ENCODE measurements at regions not wholly inside any gene's neighbourhood (a gene's known extent, or its start where the extent isn't known, plus 50 kb on each side); places are given as distances from the start of the nearest gene placed in this dataset.

- TF ChIP-seq CTCF (IDR thresholded peaks at IDR 0.05) (no peak), POLR2A (IDR thresholded peaks at IDR 0.05) (no peak)
Measured at GRCh38 chr4:54482529-54483200, 175.1 kb upstream of the KIT start.
